Stimulated activated CD4-positive, alpha-beta T cell treated with anti-CD3 and anti-CD28 coated beads, TNF-alpha, amount 100 ng/mL, for 48 hours (primary cell): ENCODE measurements at regions not wholly inside any gene's neighbourhood (a gene's known extent, or its start where the extent isn't known, plus 50 kb on each side); places are given as distances from the start of the nearest gene placed in this dataset.

Experiments
- DNase-seq, 3 donors: peaks; one replicate each; pipeline ENCODE4 v3.0.0-alpha.2; 2020; ENCODE audit warnings: low read depth in 3 of 3

GRCh38 chr3:184659797-184660301, 52.0 kb downstream of the MAGEF1 start:
- no peak for DNase-seq

- no peak for DNase-seq
Measured at GRCh38 chr3:184658223-184658928, 53.5 kb downstream of the MAGEF1 start.

- DNase-seq: peak in 2 of 3 donors; percentile 15 to 21
Measured at GRCh38 chr3:184656829-184657681, 54.8 kb downstream of the MAGEF1 start.

- DNase-seq: no peak
Measured at GRCh38 chr3:184656458-184656828, 55.4 kb downstream of the MAGEF1 start.

- no peak for DNase-seq
Measured at GRCh38 chr3:184655597-184655996, 56.3 kb downstream of the MAGEF1 start.

- DNase-seq: no peak
Measured at GRCh38 chr3:184654375-184654774, 57.5 kb downstream of the MAGEF1 start.

- no peak for DNase-seq
Measured at GRCh38 chr3:184652465-184652864, 59.4 kb downstream of the MAGEF1 start.

- no peak for DNase-seq
Measured at GRCh38 chr3:184651904-184652303, 60.0 kb downstream of the MAGEF1 start.

- no peak for DNase-seq
Measured at GRCh38 chr3:184648636-184649035, 63.2 kb downstream of the MAGEF1 start.

- DNase-seq: no peak
Measured at GRCh38 chr3:184647405-184647936, 64.4 kb downstream of the MAGEF1 start.

- no peak for DNase-seq
Measured at GRCh38 chr3:184645336-184645735, 66.5 kb downstream of the MAGEF1 start.

- no peak for DNase-seq
Measured at GRCh38 chr3:184643442-184643841, 68.4 kb downstream of the MAGEF1 start.

- no peak for DNase-seq
Measured at GRCh38 chr3:184642631-184643285, 69.1 kb downstream of the MAGEF1 start.

- no peak for DNase-seq
Measured at GRCh38 chr3:184641430-184641829, 70.4 kb downstream of the MAGEF1 start.

GRCh38 chr3:184639351-184639750, 72.5 kb downstream of the MAGEF1 start:
- DNase-seq: no peak

GRCh38 chr3:184637705-184638104, 74.2 kb downstream of the MAGEF1 start:
- DNase-seq: no peak

- peak; percentile 17 to 65 (median 21) for DNase-seq
Measured at GRCh38 chr3:184636741-184637316, 75.0 kb downstream of the MAGEF1 start.

GRCh38 chr3:184635774-184636173, 74.2 kb downstream of the EPHB3 start:
- DNase-seq: no peak

- no peak for DNase-seq
Measured at GRCh38 chr3:184635126-184635525, 73.5 kb downstream of the EPHB3 start.

- DNase-seq: no peak
Measured at GRCh38 chr3:184633237-184633579, 71.6 kb downstream of the EPHB3 start.

- DNase-seq: no peak
Measured at GRCh38 chr3:184632551-184633236, 71.1 kb downstream of the EPHB3 start.
